ENCODE measurements at regions not wholly inside any gene's neighbourhood (a gene's known extent, or its start where the extent isn't known, plus 50 kb on each side); places are given as distances from the start of the nearest gene placed in this dataset.

DNA sequence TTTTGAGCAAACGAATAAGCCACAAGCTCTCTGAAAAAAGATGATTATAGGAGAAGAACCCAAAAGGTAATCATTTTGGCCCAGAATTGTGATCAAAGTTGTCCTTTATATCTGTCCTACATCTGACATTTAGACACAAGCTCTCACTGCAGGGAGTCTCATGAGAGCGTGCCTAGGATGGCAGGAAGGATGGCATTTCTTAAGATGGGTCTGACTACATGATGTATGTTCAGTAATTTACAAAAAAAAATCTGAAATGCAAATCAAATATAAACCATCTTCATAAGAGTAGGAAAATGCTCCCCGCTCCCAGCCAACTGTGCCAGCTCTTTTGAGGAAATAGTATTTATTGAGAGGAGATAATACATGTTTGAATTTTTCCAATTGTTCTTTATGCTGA, 81.0 kb upstream of the MBNL2 start:
- TF ChIP-seq, protein P1, sequence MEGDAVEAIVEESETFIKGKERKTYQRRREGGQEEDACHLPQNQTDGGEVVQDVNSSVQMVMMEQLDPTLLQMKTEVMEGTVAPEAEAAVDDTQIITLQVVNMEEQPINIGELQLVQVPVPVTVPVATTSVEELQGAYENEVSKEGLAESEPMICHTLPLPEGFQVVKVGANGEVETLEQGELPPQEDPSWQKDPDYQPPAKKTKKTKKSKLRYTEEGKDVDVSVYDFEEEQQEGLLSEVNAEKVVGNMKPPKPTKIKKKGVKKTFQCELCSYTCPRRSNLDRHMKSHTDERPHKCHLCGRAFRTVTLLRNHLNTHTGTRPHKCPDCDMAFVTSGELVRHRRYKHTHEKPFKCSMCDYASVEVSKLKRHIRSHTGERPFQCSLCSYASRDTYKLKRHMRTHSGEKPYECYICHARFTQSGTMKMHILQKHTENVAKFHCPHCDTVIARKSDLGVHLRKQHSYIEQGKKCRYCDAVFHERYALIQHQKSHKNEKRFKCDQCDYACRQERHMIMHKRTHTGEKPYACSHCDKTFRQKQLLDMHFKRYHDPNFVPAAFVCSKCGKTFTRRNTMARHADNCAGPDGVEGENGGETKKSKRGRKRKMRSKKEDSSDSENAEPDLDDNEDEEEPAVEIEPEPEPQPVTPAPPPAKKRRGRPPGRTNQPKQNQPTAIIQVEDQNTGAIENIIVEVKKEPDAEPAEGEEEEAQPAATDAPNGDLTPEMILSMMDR (IDR thresholded peaks at IDR 0.05; ENCODE audit: low read length), result no peak
- TF ChIP-seq EZH2 (IDR thresholded peaks at IDR 0.05; ENCODE audit: borderline replicate concordance, low read length), result no peak
